ENCODE measurements at regions not wholly inside any gene's neighbourhood (a gene's known extent, or its start where the extent isn't known, plus 50 kb on each side); places are given as distances from the start of the nearest gene placed in this dataset.

DNA sequence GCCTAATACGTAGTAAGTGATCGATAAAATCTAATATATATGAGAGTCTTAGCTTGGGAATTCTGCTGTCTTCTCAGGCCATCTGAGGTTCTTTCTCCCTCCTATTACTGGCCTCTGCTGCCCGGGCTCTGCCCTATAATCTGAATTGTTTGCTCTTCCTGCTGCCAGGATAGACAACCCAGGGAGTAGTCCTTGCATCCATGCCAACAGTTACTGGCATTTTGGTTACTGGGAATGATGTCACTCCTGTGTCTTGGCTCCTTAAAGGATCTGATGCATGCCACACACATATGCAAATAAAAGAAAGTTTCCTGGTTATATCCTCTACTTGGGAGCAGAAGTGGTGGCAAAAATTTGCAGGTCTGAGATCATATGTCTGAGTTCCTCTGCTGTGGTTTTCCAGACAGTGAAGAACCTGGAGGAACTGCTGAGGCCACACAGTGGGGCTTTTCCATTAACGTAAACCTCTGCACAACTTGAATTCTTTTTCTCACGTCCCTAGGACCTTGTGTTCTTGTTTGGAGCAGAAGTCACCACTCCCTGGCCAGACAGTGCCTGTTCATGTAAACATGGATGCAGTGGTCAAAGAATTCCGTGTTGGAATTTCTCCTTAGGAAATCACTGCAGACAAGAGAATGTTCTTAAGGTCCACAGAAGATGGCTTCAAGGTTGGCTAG lies 320.6 kb upstream of the TBX3 start:
- TF ChIP-seq POLR2A (IDR thresholded peaks at IDR 0.05; ENCODE audit: low read length) (no peak), GATA1 (IDR thresholded peaks at IDR 0.05; ENCODE audit: low read depth, low read length) (no peak)

All from erythroblast (primary cell).